ENCODE measurements at regions not wholly inside any gene's neighbourhood (a gene's known extent, or its start where the extent isn't known, plus 50 kb on each side); places are given as distances from the start of the nearest gene placed in this dataset.

GRCh38 chr5:53331463-53331862 lies 149.0 kb upstream of the FST start:
- Mint-ChIP-seq H3K27me3 (peaks cover 6% of the 10 kb centered on the region), H3K4me3 (no peak overlapping the region), H3K27ac (no peak overlapping the region), H3K4me1 (no peaks in the 10 kb centered on the region), H3K36me3 (ENCODE audit: low read depth) (no peaks in the 10 kb centered on the region)
- DNase-seq (no peak), ATAC-seq (no peak)
- no peaks in the 10 kb centered on the region for H3K9me3 ChIP-seq (ENCODE audit: control insufficient read depth, low read length, poor library complexity, severe bottlenecking)

- no peak for DNase-seq
- no peak for ATAC-seq
- Mint-ChIP-seq H3K4me3 (no peak overlapping the region), H3K27ac (no peak overlapping the region), H3K27me3 (peaks cover 6% of the 10 kb centered on the region), H3K36me3 (ENCODE audit: low read depth) (no peaks in the 10 kb centered on the region), H3K4me1 (no peaks in the 10 kb centered on the region)
- no peaks in the 10 kb centered on the region for H3K9me3 ChIP-seq (ENCODE audit: control insufficient read depth, low read length, poor library complexity, severe bottlenecking)
These were observed 147.3 kb upstream of the FST start for GRCh38 chr5:53333160-53333559.

GRCh38 chr5:53334431-53334941 lies 145.9 kb upstream of the FST start:
- Mint-ChIP-seq H3K27me3 (peaks cover 6% of the 10 kb centered on the region), H3K36me3 (ENCODE audit: low read depth) (no peaks in the 10 kb centered on the region), H3K27ac (no peak overlapping the region), H3K4me3 (no peak overlapping the region), H3K4me1 (no peaks in the 10 kb centered on the region)
- DNase-seq (no peak), ATAC-seq (no peak)
- no peaks in the 10 kb centered on the region for H3K9me3 ChIP-seq (ENCODE audit: control insufficient read depth, low read length, poor library complexity, severe bottlenecking)

- Mint-ChIP-seq H3K4me1 (no peaks in the 10 kb centered on the region), H3K27ac (no peak overlapping the region), H3K4me3 (no peak overlapping the region), H3K36me3 (ENCODE audit: low read depth) (no peaks in the 10 kb centered on the region), H3K27me3 (peaks cover 6% of the 10 kb centered on the region)
- no peak for DNase-seq
- no peaks in the 10 kb centered on the region for H3K9me3 ChIP-seq (ENCODE audit: control insufficient read depth, low read length, poor library complexity, severe bottlenecking)
- no peak for ATAC-seq
These were observed 145.3 kb upstream of the FST start for GRCh38 chr5:53335115-53335514.

- H3K27ac Mint-ChIP-seq: no peak overlapping the region
- H3K4me1 Mint-ChIP-seq: no peaks in the 10 kb centered on the region
- H3K36me3 Mint-ChIP-seq (ENCODE audit: low read depth): no peaks in the 10 kb centered on the region
- DNase-seq (no peak), ATAC-seq (no peak)
- H3K4me3 Mint-ChIP-seq: no peak overlapping the region
- H3K27me3 Mint-ChIP-seq: peaks cover 6% of the 10 kb centered on the region
- no peaks in the 10 kb centered on the region for H3K9me3 ChIP-seq (ENCODE audit: control insufficient read depth, low read length, poor library complexity, severe bottlenecking)
These were observed 142.6 kb upstream of the FST start for GRCh38 chr5:53337827-53338226.

- Mint-ChIP-seq H3K4me1 (no peaks in the 10 kb centered on the region), H3K36me3 (ENCODE audit: low read depth) (no peaks in the 10 kb centered on the region), H3K27ac (no peak overlapping the region), H3K4me3 (no peak overlapping the region), H3K27me3 (peaks cover 6% of the 10 kb centered on the region)
- H3K9me3 ChIP-seq (ENCODE audit: control insufficient read depth, low read length, poor library complexity, severe bottlenecking): no peaks in the 10 kb centered on the region
- DNase-seq: no peak
- no peak for ATAC-seq
These were observed 141.5 kb upstream of the FST start for GRCh38 chr5:53338971-53339370.

- Mint-ChIP-seq H3K4me3 (no peak overlapping the region), H3K27ac (no peak overlapping the region), H3K27me3 (peaks cover 5% of the 10 kb centered on the region), H3K36me3 (ENCODE audit: low read depth) (no peaks in the 10 kb centered on the region), H3K4me1 (no peaks in the 10 kb centered on the region)
- ATAC-seq (no peak), DNase-seq (no peak)
- no peaks in the 10 kb centered on the region for H3K9me3 ChIP-seq (ENCODE audit: control insufficient read depth, low read length, poor library complexity, severe bottlenecking)
These were observed 140.4 kb upstream of the FST start for GRCh38 chr5:53339962-53340540.

- peaks cover 1% of the 10 kb centered on the region for H3K27me3 Mint-ChIP-seq
- DNase-seq (no peak), ATAC-seq (no peak)
- H3K4me1 Mint-ChIP-seq: no peaks in the 10 kb centered on the region
- H3K9me3 ChIP-seq (ENCODE audit: control insufficient read depth, low read length, poor library complexity, severe bottlenecking): no peaks in the 10 kb centered on the region
- H3K4me3 Mint-ChIP-seq: no peak overlapping the region
- no peaks in the 10 kb centered on the region for H3K36me3 Mint-ChIP-seq (ENCODE audit: low read depth)
- no peak overlapping the region for H3K27ac Mint-ChIP-seq
These were observed 139.3 kb upstream of the FST start for GRCh38 chr5:53340956-53341750.

GRCh38 chr5:53342236-53342635 lies 138.2 kb upstream of the FST start:
- Mint-ChIP-seq H3K4me1 (no peaks in the 10 kb centered on the region), H3K27me3 (peaks cover 11% of the 10 kb centered on the region), H3K4me3 (no peak overlapping the region), H3K36me3 (ENCODE audit: low read depth) (no peaks in the 10 kb centered on the region), H3K27ac (no peak overlapping the region)
- no peaks in the 10 kb centered on the region for H3K9me3 ChIP-seq (ENCODE audit: control insufficient read depth, low read length, poor library complexity, severe bottlenecking)
- ATAC-seq (no peak), DNase-seq (no peak)

GRCh38 chr5:53343187-53343586 lies 137.2 kb upstream of the FST start:
- Mint-ChIP-seq H3K4me3 (no peak overlapping the region), H3K36me3 (ENCODE audit: low read depth) (no peaks in the 10 kb centered on the region), H3K4me1 (no peaks in the 10 kb centered on the region), H3K27me3 (peaks cover 12% of the 10 kb centered on the region), H3K27ac (no peak overlapping the region)
- ATAC-seq (no peak), DNase-seq (no peak)
- H3K9me3 ChIP-seq (ENCODE audit: control insufficient read depth, low read length, poor library complexity, severe bottlenecking): no peaks in the 10 kb centered on the region

- Mint-ChIP-seq H3K27ac (no peak overlapping the region), H3K27me3 (peaks cover 32% of the 10 kb centered on the region), H3K4me3 (no peak overlapping the region), H3K36me3 (ENCODE audit: low read depth) (no peaks in the 10 kb centered on the region), H3K4me1 (no peaks in the 10 kb centered on the region)
- ATAC-seq (no peak), DNase-seq (no peak)
- no peaks in the 10 kb centered on the region for H3K9me3 ChIP-seq (ENCODE audit: control insufficient read depth, low read length, poor library complexity, severe bottlenecking)
These were observed 130.1 kb upstream of the FST start for GRCh38 chr5:53350368-53350767.

- Mint-ChIP-seq H3K27ac (no peak overlapping the region), H3K27me3 (peaks cover 32% of the 10 kb centered on the region), H3K4me3 (no peak overlapping the region), H3K4me1 (no peaks in the 10 kb centered on the region), H3K36me3 (ENCODE audit: low read depth) (no peaks in the 10 kb centered on the region)
- ATAC-seq: no peak
- DNase-seq: no peak
- no peaks in the 10 kb centered on the region for H3K9me3 ChIP-seq (ENCODE audit: control insufficient read depth, low read length, poor library complexity, severe bottlenecking)
These were observed 129.2 kb upstream of the FST start for GRCh38 chr5:53350991-53351770.

- H3K36me3 Mint-ChIP-seq (ENCODE audit: low read depth): no peaks in the 10 kb centered on the region
- no peak for ATAC-seq
These were observed 125.1 kb upstream of the FST start for GRCh38 chr5:53355316-53355715.

More at GRCh38 chr5:53355316-53355715, 125.1 kb upstream of the FST start:
- Mint-ChIP-seq H3K27ac (no peak overlapping the region), H3K4me3 (no peak overlapping the region), H3K4me1 (no peaks in the 10 kb centered on the region), H3K27me3 (peaks cover 17% of the 10 kb centered on the region)
- DNase-seq: no peak
- H3K9me3 ChIP-seq (ENCODE audit: control insufficient read depth, low read length, poor library complexity, severe bottlenecking): no peaks in the 10 kb centered on the region
